Suppressor macrophage treated with lipopolysaccharide for 1 hour (primary cell): ENCODE measurements at regions not wholly inside any gene's neighbourhood (a gene's known extent, or its start where the extent isn't known, plus 50 kb on each side); places are given as distances from the start of the nearest gene placed in this dataset.
"Not testable (repeated sequence)": the region's sequence is repeated elsewhere in the genome, so short reads cannot be mapped to it uniquely, and the experiment has no call there.

Experiments used
- DNase-seq, 3 donors: peaks; one replicate each; pipeline ENCODE4 v3.0.0-alpha.2; 2020 to 2022

DNA sequence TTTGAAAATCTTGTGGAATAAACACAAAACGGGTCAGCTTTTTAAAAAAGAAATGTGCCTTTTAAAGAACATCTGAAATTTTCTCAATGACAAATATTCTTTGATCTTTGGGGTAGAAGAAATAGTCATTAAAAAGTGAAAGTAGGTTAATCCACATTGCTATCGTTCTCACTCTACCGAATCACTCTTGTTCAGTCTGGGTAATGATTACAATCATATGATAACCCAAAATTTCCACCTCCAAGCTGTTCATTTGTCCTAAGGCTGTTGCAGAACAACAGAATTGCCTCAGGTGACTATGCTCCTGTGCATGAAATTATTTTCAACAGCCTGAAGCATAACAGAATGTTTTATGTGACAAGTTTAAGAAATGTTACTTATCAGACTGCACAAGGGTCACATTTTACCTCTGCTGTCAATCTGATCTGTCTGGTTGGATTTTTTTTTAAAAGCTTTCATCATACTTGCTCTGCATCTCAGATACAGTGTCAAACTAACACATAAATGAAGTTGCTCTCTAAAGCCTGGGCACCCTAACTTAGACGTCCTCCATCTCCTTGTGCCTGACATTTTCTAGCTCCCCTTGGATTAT is 227.3 kb downstream of the LURAP1L start:
- DNase-seq: no peak

- no peak for DNase-seq
These were observed 227.9 kb downstream of the LURAP1L start for GRCh38 chr9:13002740-13003139.

- DNase-seq: no peak
These were observed 235.1 kb downstream of the LURAP1L start for GRCh38 chr9:13009871-13010270.

DNA sequence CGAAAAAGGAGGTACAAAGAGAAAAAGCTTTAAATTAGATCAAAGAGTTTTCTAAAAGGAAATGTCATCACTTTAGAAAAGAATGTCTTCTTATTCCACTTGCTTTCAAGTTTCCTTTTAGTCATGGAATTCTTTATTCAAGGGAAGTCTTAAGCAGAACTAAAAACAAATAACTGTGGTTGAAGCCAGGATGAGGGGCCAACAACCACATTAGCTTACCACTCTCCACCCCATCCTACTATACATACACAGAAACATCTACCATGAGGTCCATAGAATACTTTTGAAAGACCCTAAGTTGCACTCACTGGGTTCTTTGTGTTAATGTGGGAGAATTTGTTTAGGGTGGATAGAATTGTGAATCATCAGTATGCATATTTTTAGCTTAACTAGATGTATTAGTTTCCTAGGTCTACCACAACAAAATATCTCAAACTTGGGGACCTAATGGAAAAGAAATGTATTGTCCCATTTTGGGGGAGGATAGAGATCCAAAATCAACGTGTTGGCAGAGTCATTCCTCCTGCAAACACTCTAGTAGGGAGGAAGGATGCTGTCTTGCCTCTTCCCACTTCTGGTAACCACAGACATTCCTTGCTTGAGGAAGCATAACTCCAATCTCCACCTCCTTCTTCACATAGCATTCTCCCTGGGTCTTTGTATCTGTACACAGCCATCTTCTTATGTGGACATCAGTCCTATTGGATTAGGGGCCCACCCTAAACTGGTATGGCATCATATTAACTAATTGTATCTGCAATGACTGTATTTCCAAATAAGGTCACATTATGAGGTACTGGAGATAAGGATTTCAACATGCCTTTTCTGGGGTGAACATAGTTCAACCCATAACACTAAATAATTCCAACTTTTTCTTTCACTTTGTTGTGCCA is 239.4 kb downstream of the LURAP1L start:
- DNase-seq: no peak

DNA sequence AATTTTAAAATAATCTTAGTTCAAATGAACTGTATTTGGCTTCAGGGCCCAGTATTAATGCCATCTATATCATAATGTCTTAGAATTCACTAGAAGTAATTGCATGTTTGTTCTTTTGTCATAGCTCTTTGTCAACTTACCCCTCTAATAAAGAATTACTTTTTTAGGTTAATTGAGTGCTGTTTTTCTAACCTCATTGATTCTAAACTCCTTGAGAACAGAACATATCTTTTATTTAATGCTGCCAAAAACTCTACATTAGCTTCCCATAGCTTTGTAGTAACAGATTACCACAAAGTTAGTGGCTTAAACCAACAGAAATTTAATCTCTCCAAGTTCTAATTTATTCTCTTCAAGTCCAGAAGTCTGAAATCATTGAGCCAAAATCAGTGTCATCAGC is 242.4 kb downstream of the LURAP1L start:
- DNase-seq: no peak

GRCh38 chr9:13020146-13021040 is 245.6 kb downstream of the LURAP1L start:
- no peak for DNase-seq

GRCh38 chr9:13022756-13023155 is 247.9 kb downstream of the LURAP1L start:
- DNase-seq: no peak

DNA sequence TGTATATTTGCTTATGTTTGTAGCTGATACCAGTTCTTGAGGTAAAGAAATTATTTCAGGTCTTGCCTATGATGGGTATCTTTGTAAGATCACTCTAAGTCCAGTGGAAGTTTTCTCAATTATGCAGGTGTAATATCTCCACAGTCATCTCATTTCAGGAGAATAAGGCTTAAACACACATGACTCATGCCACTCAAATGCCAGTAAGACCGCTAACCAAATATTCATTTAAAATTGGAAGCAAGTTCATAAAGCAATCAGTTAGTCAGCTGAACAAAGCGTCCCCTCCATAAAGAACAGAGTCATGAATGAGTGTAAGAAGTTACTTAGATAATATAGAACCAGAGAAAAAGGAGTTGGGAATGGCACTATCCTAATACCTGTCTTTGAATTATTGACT is 248.7 kb downstream of the LURAP1L start:
- no peak for DNase-seq

- no peak for DNase-seq
These were observed 252.1 kb downstream of the LURAP1L start for GRCh38 chr9:13026956-13027355.

DNA sequence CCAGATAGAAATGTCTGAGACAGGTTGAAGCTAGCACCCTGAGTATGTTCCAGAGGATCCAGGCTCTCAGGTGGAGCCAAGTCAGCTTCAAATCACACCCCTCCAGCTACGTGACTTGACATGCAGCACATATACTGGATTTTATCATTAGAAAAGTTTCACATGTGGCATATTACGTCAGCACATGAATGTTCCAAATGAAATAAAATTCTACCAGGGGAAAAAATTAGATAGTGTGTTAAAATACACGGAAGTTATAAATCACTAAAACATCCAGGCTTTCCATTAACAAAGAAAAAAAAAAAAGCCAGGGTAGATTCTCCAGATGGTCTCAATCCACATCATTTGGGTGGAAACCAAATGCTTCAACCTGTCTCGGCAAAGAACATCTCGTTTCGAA is 251.6 kb downstream of the MPDZ start:
- no peak for DNase-seq

DNA sequence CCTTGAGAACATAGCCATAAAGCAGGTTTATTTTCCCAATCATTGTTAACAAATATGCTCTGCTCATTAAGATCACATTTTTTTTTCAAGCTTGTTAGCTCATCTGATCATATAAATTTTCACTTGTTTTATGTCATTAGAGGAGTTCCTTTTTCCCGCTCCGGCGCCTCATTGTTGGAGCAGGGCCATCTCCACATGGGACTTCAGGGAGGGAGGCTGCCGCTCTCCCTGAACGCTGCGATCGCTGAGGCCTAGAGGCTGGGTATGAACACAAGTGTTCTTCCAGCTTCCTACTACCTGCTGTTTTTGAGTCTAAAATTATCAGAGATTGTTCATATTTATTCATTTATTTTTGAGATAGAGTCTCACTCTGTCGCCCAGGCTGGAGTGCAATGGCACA is 246.9 kb downstream of the MPDZ start:
- DNase-seq: no peak

- peak in 2 of 3 donors; percentile 5 to 24 for DNase-seq
These were observed 245.4 kb downstream of the MPDZ start for GRCh38 chr9:13033959-13034693.

DNA sequence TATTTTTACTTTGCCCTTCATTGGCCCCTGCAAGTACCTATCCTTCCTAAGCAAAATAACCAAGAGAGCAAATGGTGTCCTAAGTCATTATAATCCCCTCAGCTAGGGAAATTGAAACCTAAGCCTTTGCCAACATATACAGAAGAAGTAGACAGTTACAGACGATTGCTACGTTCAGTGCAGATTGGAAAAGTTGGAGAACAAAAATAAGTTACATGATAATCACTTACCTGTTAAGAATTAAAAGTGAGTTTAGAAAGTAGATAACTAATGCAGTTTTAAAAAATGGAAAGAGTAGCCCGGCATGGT is 244.8 kb downstream of the MPDZ start:
- DNase-seq: no peak

DNA sequence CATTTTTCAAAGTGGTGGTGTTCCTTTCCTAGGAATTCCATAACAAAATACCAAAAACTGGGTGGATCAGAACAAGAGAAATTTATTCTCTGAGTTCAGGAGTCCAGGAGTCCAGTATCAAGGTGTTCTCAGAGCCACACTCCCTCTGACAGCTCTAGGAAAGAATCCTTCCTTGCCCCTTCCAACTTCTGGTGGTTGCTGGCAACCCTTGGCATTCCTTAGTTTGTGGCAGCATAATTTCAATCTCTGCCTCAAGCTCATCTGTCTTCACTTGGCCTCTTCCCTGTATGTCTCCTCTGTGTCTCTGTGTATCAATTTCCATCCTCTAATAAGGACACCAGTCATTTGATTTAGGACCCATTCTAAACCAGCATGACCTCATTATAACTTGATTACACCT is 243.7 kb downstream of the MPDZ start:
- no peak for DNase-seq

GRCh38 chr9:13037808-13038207 is 241.7 kb downstream of the MPDZ start:
- not testable (repeated sequence) for DNase-seq

DNA sequence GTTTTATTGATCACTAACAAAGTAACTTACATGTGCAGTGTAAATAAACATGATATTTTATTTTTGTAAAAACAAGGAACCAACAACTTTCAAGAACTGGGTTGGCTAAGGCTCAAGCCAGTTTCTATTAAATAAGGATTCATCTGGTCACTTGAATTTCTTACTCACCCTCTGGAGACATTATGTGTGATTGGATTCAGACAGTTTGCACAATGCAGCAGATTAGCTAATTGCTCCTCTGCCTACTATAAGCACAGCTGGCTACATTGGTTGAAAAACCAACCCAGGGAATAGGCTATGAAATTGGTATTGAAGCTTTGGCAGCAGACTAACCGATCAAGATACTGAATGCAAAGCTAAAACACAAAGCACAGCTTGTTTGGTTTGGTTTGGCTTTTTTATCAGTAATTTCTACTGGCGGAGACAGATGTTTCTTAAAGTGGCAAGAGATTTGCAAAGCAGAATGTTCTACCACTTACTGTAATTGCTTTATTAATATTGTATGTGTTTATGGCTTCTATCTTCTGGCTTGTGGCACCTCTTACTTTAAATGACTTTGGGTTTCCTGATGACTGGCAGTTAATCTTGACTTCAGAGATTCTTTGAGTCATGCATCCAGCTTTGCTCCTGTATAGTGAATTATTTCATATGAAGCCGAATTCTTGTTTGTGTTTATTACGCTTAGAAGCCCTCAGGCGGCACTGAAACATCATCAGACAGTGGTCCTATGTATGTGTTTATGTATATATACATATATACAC is 231.5 kb downstream of the MPDZ start:
- DNase-seq: no peak

GRCh38 chr9:13049223-13049622 is 230.3 kb downstream of the MPDZ start:
- DNase-seq: no peak

DNA sequence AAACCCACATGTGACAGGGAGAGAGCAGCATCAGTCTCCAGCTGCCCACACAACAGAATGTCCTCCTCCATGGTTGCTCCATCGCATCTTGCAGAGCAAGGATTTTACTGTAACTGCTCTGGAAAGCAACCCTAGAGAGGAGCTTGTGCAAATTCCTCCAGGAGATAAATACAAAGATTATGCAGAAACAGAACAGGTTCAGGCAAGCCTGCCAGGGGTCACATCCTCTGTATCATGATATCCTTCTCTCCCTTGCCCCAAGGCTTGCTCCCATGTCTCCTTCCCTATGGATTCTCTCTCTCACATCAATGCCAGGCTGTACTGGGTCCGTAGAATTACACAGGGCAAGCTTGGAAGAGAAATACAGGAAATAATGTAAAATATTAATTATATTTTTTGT is 226.0 kb downstream of the MPDZ start:
- no peak for DNase-seq

- DNase-seq: no peak
These were observed 225.1 kb downstream of the MPDZ start for GRCh38 chr9:13054389-13054788.
